Upper lobe of right lung (tissue), 1 donor: ENCODE measurements at regions not wholly inside any gene's neighbourhood (a gene's known extent, or its start where the extent isn't known, plus 50 kb on each side); places are given as distances from the start of the nearest gene placed in this dataset.

ENCODE experiments used
- ATAC-seq: fragments of 200-7000 bp; cut with Tn5 transposase; one replicate; pipeline ENCODE4 v1.9.1; 2020; ENCODE audit warnings: mild to moderate bottlenecking, moderate library complexity
- DNase-seq: peaks from one replicate; pipeline ENCODE4 v3.0.0-alpha.2; 2020
- H3K27ac ChIP-seq: fragments of 200-600 bp; one replicate; pipeline ENCODE4 v1.8.0; 2022
- H3K27me3 ChIP-seq: fragments of 200-600 bp; one replicate; pipeline ENCODE4 v1.8.0; 2022; ENCODE audit warnings: mild to moderate bottlenecking
- H3K36me3 ChIP-seq: fragments of 200-600 bp; one replicate; pipeline ENCODE4 v1.8.0; 2022
- H3K4me1 ChIP-seq: fragments of 200-600 bp; one replicate; pipeline ENCODE4 v1.8.0; 2022
- H3K4me3 ChIP-seq: fragments of 200-600 bp; one replicate; pipeline ENCODE4 v1.8.0; 2022; ENCODE audit warnings: mild to moderate bottlenecking
- H3K9me3 ChIP-seq: fragments of 200-600 bp; one replicate; pipeline ENCODE4 v1.8.0; 2022
- intact Hi-C: fragments of 100-400 bp; cut with DNase I; formaldehyde crosslinking; loops from one replicate; pipeline ENCODE4 v1.11.0; 2022
- TF ChIP-seq, protein P1 (sequence below): fragments of 200-600 bp; IDR thresholded peaks from one replicate; pipeline ENCODE4 v1.8.0; 2022; ENCODE audit warnings: antibody characterized with exemption
- donor health status: DM: no; HTN: yes; CAD: no; lungs with severe emphysema.

DNA sequence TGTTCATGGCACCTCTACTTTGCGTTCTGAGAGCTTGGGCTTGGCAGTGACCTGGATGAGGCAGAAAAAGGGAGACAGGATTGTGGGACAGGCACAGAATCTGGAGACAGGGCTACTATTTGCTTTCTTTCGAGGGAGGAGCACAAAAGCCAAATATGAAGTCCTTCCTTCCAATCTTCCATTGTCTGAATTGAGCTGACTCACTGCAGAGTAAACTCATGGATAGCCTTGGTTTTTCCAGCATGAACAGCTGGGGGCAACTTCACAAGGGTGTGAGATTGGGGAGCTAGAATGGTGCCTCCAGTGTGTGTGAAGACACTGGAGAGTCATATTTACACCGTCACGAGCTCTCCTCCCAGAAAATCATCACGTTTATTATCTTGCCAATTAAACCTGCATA is 55.6 kb upstream of the NRP1 start:
- no peak overlapping the region for H3K4me3 ChIP-seq
- DNase-seq, result no peak
- intact Hi-C loops, result no loop called here
- no peaks in the 10 kb centered on the region for H3K9me3 ChIP-seq
- TF ChIP-seq, protein P1, sequence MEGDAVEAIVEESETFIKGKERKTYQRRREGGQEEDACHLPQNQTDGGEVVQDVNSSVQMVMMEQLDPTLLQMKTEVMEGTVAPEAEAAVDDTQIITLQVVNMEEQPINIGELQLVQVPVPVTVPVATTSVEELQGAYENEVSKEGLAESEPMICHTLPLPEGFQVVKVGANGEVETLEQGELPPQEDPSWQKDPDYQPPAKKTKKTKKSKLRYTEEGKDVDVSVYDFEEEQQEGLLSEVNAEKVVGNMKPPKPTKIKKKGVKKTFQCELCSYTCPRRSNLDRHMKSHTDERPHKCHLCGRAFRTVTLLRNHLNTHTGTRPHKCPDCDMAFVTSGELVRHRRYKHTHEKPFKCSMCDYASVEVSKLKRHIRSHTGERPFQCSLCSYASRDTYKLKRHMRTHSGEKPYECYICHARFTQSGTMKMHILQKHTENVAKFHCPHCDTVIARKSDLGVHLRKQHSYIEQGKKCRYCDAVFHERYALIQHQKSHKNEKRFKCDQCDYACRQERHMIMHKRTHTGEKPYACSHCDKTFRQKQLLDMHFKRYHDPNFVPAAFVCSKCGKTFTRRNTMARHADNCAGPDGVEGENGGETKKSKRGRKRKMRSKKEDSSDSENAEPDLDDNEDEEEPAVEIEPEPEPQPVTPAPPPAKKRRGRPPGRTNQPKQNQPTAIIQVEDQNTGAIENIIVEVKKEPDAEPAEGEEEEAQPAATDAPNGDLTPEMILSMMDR, result no peak
- H3K36me3 ChIP-seq, result no peaks in the 10 kb centered on the region
- H3K4me1 ChIP-seq, result no peaks in the 10 kb centered on the region
- no peak overlapping the region for H3K27ac ChIP-seq
- ATAC-seq, result no peak
- no peaks in the 10 kb centered on the region for H3K27me3 ChIP-seq

DNA sequence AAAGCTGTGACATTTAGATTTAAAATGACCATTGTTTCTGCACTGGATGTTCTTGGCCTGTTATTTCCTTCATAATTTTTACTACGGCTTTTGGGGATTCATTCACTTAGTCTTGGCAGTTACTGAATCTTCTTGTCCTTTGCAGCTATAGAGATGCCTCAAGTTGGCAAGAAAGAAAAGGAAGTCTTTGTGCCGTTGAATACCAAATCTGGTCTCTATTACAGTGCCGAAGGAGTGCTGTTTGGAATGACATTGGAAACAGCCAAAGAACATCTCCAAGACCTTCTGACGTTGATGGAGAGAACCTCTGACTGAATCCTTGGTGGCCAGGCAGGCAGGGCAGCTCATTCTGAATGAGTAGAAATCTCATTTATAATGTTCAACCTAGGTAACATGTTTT is 54.3 kb upstream of the NRP1 start:
- Histone ChIP-seq H3K9me3 (no peaks in the 10 kb centered on the region), H3K4me3 (no peak overlapping the region), H3K27me3 (no peaks in the 10 kb centered on the region), H3K27ac (no peak overlapping the region), H3K4me1 (no peaks in the 10 kb centered on the region), H3K36me3 (no peaks in the 10 kb centered on the region)
- intact Hi-C loops, result no loop called here
- DNase-seq (no peak), ATAC-seq (no peak)
- TF ChIP-seq, protein P1, result no peak

DNA sequence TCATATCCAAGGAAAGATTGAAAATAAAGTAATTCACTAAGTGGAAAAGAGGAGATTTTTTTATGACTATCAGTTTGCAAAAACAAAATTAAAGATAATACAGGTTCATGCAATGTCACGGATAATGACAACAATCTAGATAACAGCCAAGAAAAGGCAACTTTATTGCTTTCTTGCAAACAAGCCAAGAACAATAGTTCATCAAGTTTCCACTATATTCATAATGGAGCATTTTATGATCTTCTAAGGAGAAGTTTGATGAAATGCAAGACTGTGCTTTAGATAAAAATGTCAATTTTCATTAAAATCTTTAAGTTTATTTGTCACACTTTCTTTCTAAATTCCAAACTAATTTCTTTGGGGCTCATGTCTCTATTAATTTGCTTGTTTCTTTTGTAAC is 53.9 kb upstream of the NRP1 start:
- no peak for DNase-seq
- Histone ChIP-seq H3K36me3 (no peaks in the 10 kb centered on the region), H3K27me3 (no peaks in the 10 kb centered on the region), H3K4me1 (no peaks in the 10 kb centered on the region), H3K27ac (no peak overlapping the region), H3K9me3 (no peaks in the 10 kb centered on the region), H3K4me3 (no peak overlapping the region)
- intact Hi-C loops, result no loop called here
- ATAC-seq, result no peak
- TF ChIP-seq, protein P1, result no peak

DNA sequence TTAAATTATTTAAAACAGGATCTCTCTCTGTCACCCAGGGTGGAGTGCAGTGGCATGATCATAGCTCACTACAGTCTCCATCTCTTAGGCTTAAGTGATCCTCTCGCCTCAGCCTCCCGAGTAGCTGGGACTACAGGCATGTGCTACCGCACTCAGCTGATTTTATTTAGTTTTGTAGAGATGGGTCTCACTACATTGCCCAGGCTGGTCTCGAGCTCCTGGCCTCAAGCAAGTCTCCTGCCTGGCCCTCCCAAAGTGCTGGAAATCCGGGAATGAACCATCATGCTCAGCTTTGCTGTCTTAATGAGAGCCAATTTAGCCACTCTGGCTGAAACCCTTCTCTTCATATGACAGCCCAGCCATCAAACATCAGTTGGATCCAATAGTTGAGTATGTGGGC is 53.3 kb upstream of the NRP1 start:
- no peak overlapping the region for H3K27ac ChIP-seq
- no peak overlapping the region for H3K4me3 ChIP-seq
- H3K27me3 ChIP-seq, result no peaks in the 10 kb centered on the region
- DNase-seq (no peak), ATAC-seq (no peak)
- no peaks in the 10 kb centered on the region for H3K36me3 ChIP-seq
- H3K4me1 ChIP-seq, result no peaks in the 10 kb centered on the region
- H3K9me3 ChIP-seq, result no peaks in the 10 kb centered on the region
- intact Hi-C loops, result no loop called here
- TF ChIP-seq, protein P1, result no peak

DNA sequence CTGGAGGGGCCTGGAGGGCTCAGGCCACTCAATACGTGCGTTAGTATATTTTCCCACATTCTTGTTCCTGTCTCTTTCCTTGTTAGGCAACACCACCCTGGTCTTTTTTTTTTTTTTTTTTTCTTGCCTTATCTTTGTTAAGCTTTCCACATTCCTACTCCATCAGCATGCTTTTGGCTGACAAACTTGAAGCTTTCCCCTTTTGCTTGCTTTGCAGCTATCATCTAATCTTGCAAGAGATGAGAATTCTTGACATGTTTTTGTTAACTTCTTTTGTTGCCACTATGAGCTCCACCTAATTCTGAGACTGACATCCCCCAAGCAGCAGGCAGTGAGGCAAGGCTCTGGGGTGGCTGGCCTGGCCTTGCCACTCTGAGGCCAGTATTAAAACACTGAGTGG is 52.5 kb upstream of the NRP1 start:
- no peak for ATAC-seq
- Histone ChIP-seq H3K36me3 (no peaks in the 10 kb centered on the region), H3K4me3 (no peak overlapping the region), H3K9me3 (no peaks in the 10 kb centered on the region), H3K27ac (no peak overlapping the region), H3K27me3 (no peaks in the 10 kb centered on the region), H3K4me1 (no peaks in the 10 kb centered on the region)
- intact Hi-C loops, result no loop called here
- DNase-seq, result no peak
- TF ChIP-seq, protein P1, result no peak

DNA sequence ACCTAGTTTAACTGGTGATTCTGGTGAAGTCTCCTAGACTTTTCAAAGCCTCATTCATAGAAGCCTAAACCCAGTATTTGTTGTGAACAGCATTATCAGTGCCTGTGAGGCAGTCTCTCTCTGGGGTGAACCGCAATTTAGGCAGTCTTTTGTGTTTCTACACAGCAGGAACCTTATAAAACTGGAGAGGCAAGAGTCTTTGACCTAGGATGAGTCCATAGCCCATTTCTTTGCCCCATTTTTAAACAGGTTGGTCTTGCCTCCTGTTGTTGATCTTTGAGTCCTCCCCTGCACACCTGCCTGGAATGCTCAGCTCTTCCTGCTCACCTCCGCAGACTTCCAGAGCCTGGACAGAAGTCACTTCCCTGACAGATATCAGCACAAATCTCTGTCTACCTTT is 51.2 kb upstream of the NRP1 start:
- intact Hi-C loops, result no loop called here
- H3K4me1 ChIP-seq, result no peaks in the 10 kb centered on the region
- ATAC-seq, result no peak

More for the DNA sequence above, 51.2 kb upstream of the NRP1 start:
- H3K4me3 ChIP-seq, result no peak overlapping the region
- no peaks in the 10 kb centered on the region for H3K9me3 ChIP-seq
- H3K27me3 ChIP-seq, result no peaks in the 10 kb centered on the region
- no peak for DNase-seq
- no peak overlapping the region for H3K27ac ChIP-seq
- TF ChIP-seq, protein P1, result no peak
- H3K36me3 ChIP-seq, result no peaks in the 10 kb centered on the region
